ENCODE measurements at regions not wholly inside any gene's neighbourhood (a gene's known extent, or its start where the extent isn't known, plus 50 kb on each side); places are given as distances from the start of the nearest gene placed in this dataset.

- TF ChIP-seq SLC30A9 (CRISPR knock-in tag; IDR thresholded peaks at IDR 0.05), result no peak
- TF ChIP-seq ZNF561 (CRISPR knock-in tag; conservative IDR thresholded peaks at IDR 0.05), result no peak
- TF ChIP-seq MXD1 (CRISPR knock-in tag; IDR thresholded peaks at IDR 0.05; ENCODE audit: borderline replicate concordance, poor library complexity, severe bottlenecking), result no peak
- TF ChIP-seq, protein P1, sequence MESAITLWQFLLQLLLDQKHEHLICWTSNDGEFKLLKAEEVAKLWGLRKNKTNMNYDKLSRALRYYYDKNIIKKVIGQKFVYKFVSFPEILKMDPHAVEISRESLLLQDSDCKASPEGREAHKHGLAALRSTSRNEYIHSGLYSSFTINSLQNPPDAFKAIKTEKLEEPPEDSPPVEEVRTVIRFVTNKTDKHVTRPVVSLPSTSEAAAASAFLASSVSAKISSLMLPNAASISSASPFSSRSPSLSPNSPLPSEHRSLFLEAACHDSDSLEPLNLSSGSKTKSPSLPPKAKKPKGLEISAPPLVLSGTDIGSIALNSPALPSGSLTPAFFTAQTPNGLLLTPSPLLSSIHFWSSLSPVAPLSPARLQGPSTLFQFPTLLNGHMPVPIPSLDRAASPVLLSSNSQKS (CRISPR knock-in tag; IDR thresholded peaks at IDR 0.05), result no peak
- no peak for TF ChIP-seq CEBPG (CRISPR knock-in tag; IDR thresholded peaks at IDR 0.05)
- TF ChIP-seq CEBPG (tag; conservative IDR thresholded peaks at IDR 0.05 in 1 of 2, IDR thresholded peaks at IDR 0.05 in 1 of 2), result no peak
- TF ChIP-seq POLR2G (IDR thresholded peaks at IDR 0.05; ENCODE audit: low read depth, low read length), result no peak
- no peak for TF ChIP-seq SIRT6 (IDR thresholded peaks at IDR 0.05; ENCODE audit: low read depth, low read length)
- TF ChIP-seq PURB (CRISPR knock-in tag; IDR thresholded peaks at IDR 0.05; ENCODE audit: low read depth), result no peak
Observed at GRCh38 chr13:69300131-69300530, 807.5 kb upstream of the ATXN8OS start (continued).

- intact Hi-C loops (cut with micrococcal nuclease), result no loop called here
- no peak overlapping the region for H3K4me3 ChIP-seq
- TF ChIP-seq XRCC3 (IDR thresholded peaks at IDR 0.05) (no peak), THAP12 (CRISPR knock-in tag; IDR thresholded peaks at IDR 0.05) (no peak)
- TF ChIP-seq, protein P2, sequence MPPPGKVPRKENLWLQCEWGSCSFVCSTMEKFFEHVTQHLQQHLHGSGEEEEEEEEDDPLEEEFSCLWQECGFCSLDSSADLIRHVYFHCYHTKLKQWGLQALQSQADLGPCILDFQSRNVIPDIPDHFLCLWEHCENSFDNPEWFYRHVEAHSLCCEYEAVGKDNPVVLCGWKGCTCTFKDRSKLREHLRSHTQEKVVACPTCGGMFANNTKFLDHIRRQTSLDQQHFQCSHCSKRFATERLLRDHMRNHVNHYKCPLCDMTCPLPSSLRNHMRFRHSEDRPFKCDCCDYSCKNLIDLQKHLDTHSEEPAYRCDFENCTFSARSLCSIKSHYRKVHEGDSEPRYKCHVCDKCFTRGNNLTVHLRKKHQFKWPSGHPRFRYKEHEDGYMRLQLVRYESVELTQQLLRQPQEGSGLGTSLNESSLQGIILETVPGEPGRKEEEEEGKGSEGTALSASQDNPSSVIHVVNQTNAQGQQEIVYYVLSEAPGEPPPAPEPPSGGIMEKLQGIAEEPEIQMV (tag; conservative IDR thresholded peaks at IDR 0.05; ENCODE audit: low read depth), result no peak
- TF ChIP-seq, protein P3, sequence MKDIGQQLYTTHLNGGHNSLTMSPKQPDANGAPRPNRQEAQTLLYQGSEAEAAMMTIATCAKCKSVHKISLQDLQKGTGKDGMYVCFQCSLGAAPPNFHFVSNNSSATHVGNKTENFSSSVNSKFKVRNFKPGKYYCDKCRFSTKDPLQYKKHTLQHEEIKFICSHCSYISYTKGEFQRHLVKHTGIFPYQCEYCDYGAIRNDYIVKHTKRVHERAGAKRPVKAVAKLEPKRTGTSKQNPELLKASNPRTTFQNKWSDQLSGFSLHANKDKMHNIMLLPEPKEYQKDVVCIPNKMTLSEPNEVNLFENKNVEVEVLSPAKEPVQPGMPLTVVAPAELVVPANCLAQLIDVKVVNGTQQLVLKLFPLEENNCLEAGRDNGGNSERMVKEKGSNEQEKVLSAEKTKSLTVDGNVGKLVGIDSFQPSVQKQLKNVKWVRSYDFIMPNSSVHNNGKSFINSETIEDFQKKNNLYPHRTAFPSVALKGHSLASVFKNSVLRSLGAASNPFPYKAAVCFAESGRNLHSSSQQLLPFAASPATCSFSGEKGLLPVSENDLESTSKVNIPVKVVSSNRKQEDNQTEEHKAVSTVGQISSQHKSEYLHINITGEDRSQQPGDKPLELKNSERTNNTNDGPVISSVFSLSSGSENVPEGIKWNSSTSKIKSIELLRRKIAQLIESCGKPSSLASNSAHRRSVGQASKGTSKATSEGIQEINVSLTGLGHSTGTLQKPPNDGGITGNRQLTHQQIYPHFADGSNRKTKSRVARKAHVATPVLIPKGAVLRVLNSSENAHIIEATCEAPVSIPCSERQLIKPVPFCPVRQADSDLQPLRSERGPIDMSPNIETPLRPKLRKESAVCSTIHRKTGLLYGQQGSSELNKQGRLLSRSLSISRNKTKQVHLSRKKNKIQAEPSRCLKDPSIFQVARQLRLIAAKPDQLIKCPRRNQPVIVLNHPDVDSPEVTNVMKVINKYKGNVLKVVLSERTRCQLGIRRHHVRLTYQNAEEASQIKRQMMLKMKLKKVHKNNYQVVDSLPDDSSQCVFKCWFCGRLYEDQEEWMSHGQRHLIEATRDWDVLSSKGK (CRISPR knock-in tag; IDR thresholded peaks at IDR 0.05), result no peak
Observed at GRCh38 chr13:69296130-69296529, 811.5 kb upstream of the ATXN8OS start.

More at GRCh38 chr13:69296130-69296529, 811.5 kb upstream of the ATXN8OS start:
- WGBS (ENCODE audit: insufficient coverage, low coverage, missing lambda C conversion rate), result 50% methylated on average over 1 of the region's 1 CpG
- Histone ChIP-seq H4K20me1 (replicated peaks; ENCODE audit: control insufficient read depth, insufficient read depth, low read length) (no peaks in the 10 kb centered on the region), H2AFZ (ENCODE audit: low read depth, low read length) (no peak overlapping the region), H3K9ac (ENCODE audit: insufficient read depth in 1 of 2, low read depth in 2 of 2, low read length in 2 of 2) (no peak overlapping the region), H3K79me2 (ENCODE audit: control insufficient read depth, insufficient read depth, low read length) (no peaks in the 10 kb centered on the region; the same call in 1 of the 3 replicates), H3K9me3 (replicated peaks; ENCODE audit: control insufficient read depth, insufficient read depth, low read depth, low read length) (no peaks in the 10 kb centered on the region), H3K27me3 (ENCODE audit: control insufficient read depth in 2 of 2, insufficient read depth in 2 of 2, low read length in 2 of 2) (no peaks in the 10 kb centered on the region), H3K36me3 (ENCODE audit: control insufficient read depth, insufficient read depth, low read length) (no peaks in the 10 kb centered on the region), H3K4me1 (replicated peaks in 1 of 2; ENCODE audit: control insufficient read depth in 2 of 2, insufficient read depth in 2 of 2, low read length in 2 of 2) (no peaks in the 10 kb centered on the region), H3K27ac (ENCODE audit: extremely low read depth, low read depth, low read length) (no peak overlapping the region), H3K9me1 (ENCODE audit: control insufficient read depth, insufficient read depth, low read length) (no peaks in the 10 kb centered on the region), H3K4me2 (ENCODE audit: insufficient read depth, low read length) (no peak overlapping the region)
- CTCF ChIA-PET (ENCODE audit: low intra/inter-chr PET ratio), result no interaction called here
- FAIRE-seq (no peak), ATAC-seq (no peak), DNase-seq (ENCODE audit: extremely low read depth in 1 of 4, low spot score in 3 of 4) (no peak)
- POLR2A ChIA-PET, result no interaction called here
- BruUV-seq (replicated peaks), result no TSS peak
- in situ Hi-C loops (cut with MboI), result no loop called here

All from K562 (cell line).